HG03565 (cell line): ENCODE measurements at regions not wholly inside any gene's neighbourhood (a gene's known extent, or its start where the extent isn't known, plus 50 kb on each side); places are given as distances from the start of the nearest gene placed in this dataset.

Experiments
- ATAC-seq: cut with Tn5 transposase; IDR thresholded peaks from one replicate; pipeline ENCODE4 v1.9.1; 2021; ENCODE audit warnings: mild to moderate bottlenecking, moderate library complexity; ENCODE audit not compliant: unreplicated experiment

DNA sequence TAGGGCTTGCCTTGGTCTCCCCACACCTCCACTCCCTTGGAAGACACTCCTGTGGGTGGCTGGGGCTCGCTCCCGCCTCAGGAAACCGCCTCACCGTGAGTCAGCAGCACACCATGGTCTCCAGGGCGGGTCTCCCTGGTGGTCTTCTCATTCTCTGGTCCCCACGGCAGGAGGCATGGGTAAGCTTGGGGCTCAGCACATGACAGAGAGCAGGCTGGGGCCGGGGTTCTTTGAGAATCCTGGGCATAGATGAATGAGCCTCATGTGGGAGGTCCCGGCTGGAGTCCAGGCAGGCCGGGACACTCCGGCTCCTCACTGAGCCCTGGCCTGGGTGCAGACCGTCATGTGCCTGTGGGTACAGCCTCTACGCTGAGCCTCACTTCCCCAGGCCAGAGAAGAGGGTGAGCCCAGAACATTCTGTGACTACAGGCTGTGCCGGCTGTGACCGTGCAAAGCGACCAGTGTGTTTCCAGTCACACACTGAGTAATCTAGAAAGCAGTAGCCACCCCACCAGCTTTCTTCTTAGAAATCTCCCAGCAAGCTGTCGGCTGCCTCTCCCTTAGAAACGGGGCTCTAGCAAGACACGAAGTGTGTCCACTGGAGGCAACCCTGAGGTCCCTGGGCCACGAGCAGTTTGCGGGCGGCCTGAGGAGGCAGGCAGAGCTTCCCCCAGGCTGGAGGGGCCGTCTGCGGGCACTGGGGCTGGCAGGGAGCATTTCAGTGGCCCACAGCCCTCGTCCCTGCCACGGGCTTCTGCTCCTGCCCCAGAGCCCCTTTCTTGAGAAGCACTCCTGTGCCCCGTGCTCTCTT is 93.1 kb downstream of the RHOB start:
- no peak for ATAC-seq

DNA sequence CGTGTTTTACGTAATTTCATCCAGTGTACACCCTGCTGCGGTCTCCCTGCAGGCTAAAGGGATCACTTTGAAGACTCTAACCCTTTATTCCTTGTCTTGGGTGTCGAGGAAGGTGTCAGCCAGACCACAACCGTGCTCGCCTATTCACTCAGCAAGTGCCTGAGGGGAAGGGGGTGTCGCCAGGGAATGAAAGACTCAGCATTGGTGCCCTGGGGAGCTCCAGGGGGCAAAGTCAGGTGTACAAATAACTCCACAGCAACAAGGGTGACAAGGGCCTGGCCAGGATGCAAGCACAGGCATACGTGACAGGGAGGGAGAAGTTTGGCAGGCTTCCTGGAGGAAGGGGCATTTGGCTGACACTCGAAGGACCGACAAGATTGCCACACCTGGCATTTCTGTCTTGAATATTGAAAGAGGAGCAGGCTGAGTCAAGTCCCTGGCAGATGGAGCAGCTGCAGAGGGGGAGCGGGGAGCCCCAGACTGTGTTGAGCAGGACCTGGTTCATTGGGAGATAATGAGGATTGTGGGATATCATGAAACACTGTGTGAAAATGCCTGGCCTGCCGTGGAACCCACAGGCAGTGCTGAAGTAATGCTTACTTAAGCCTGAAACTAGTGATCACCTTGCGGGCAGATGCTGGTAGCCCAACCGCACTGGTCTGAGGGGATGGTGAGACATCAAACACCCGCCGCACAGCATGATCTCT is 93.9 kb downstream of the RHOB start:
- ATAC-seq = no peak

DNA sequence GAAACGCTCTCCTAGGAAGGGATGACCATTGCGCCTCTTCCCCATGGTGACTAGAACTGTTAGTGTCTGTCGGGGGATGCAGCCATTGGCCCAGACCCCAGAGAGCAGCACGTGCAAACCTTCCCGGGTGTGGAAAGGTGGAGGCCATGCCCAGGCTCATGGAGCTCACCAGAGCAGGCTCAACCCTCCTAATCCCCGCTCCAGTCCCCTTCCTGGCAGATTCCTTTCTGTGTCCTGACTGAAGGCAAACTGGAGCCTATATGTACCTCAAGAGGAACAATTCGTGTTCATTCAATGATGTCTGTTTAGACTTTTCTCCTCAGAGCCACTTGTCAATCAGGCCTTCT is 94.4 kb downstream of the RHOB start:
- ATAC-seq = no peak

DNA sequence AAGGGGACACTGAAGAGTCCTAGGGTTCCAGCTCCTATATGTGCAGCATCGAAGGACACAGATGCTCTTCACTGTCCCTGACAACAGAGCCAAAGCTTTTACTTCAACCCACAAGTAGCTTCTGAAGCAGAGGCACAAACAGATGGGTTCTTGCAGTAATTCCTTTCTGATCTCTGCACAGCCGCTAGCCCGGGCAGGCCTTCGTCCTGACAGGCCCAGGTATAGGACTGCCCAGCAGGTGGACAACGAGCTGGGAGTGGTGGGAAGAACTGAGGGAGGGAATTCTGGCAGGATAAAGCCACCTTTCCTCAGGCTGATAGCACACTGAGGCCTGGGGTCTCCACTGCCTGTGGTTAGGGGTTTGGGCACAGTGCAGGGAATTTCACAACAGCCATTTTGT is 94.8 kb downstream of the RHOB start:
- ATAC-seq = no peak

DNA sequence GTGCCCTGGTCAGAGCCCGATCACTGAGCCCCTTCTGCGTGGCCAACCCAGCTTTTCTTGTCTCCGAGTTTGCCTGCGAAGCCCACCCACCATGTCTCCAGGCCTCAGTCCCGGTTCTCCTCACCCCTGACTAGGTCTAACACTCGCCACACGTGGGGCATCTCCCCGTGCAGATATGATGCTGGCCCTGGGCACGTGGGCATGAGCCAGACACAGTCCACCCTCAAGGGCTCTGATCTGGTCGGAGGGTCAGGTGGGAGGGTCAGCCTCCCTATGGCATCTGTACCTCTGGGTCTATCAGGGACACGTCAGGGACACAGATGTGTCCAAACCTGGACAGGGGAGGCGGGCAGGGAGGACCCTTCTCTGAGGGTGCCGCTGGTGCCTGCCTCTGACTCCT is 95.4 kb downstream of the RHOB start:
- no peak for ATAC-seq

DNA sequence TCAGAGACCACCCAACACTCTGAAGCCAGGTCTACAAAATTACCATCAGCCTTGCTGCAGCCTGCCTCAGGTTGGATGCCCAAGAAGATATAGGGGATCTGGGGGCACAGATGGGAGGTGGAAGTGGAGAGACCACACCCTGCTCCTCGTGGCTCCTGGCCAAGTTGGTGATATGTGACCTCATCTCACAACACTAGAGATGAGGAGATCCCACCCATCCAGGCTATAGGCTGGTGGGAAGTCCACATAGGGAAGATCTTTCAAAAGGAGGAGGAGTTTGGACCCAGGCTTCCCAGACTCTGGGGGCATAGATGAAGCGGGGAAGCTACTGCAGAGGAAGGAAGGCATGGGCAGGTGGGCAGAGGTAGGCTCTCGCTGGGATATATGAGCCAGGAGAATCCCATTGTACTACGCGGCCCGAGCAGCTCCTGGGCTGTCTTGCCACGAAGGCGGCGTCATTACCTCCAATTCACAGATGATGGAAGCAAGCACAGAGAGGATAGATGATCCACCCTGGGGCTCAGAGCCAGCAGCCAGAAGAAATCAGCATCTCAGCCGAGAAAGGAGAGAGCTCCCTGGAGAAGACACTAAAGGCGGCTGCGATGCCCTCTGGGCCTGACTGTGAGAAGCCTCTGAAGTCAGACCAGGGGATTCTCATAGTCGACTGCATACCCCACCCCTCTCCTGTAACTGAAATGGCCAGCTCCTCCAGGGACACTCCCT is 96.0 kb downstream of the RHOB start:
- no peak for ATAC-seq

DNA sequence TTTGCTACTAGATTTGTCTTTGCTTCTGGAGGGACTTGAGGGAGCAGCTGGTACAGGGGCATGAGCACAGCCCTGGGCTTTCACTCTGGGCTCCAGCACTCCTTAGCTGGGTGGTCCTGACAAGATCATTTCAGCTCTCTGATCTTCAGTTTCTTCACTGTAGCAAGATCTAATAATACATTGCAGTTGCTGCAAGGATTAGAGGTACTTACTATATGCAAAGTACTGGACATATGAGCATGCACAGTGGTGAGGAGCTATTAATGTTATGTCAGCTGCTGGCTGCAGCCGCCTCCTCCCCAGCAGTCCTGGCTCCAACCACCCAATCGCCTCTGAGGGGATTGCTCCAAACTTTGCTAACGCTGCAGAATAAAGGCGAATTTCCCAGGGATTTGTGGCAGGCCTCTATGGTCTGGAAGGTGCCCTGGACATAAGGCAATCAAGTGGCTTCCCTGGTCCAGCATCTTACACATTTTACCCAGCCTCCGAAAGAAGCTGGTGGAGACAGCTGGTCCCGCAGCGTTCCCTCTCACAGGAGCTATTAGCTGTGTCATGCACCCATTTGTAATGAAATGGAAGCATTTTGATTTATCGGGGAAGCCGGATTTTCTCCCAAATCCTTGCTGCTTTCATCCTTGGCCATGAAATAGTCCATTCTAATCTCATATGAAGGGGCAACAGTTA is 96.7 kb downstream of the RHOB start:
- no peak for ATAC-seq

DNA sequence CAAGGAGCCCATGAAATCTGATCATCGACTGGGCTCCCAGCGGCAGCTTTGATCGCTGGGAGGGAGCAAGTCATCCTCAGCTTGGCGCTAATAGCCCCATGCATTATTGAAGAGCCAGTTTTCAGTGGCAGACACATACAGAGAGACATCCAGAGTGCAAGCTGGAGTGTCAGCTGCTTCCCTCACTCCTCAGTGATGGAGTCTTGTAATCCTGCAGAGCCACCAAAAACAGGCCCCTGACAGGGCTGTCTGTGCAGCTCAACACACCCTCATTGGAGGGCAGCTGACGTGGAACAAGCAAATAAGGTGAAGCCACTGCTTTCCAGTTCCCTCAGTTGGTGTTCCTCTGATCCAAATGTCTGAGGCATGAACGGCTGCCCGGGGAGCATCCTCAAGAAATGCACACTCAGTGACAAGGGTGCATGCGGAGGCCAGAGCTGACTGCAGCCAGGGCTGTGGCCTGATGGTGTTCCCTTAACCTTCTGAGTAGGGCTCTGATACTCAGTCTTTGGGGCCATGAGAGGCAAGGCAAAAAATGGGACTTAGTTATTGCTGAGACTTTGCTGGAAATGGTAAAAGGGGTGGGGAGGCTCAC is 97.4 kb downstream of the RHOB start:
- no peak for ATAC-seq

DNA sequence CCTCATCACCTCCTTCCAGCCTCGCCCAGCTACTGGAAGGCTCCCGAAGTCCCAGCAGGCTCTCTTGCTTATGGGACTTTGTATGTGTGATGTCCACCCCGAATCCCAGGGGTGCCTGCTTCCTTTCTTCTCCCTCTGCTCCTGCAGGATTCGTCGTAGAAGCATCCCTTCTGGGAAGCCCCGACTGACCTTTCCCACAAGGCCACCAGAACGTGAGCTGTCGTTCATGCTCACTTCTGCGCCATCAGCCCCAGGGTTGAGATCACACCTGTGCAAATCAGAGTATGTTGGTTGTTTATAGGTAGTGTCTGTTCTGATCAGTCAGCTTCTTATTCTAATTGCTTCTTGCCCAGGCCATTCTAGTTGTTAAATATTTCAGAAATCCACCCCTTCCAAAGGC is 101.8 kb downstream of the HS1BP3 start:
- no peak for ATAC-seq

DNA sequence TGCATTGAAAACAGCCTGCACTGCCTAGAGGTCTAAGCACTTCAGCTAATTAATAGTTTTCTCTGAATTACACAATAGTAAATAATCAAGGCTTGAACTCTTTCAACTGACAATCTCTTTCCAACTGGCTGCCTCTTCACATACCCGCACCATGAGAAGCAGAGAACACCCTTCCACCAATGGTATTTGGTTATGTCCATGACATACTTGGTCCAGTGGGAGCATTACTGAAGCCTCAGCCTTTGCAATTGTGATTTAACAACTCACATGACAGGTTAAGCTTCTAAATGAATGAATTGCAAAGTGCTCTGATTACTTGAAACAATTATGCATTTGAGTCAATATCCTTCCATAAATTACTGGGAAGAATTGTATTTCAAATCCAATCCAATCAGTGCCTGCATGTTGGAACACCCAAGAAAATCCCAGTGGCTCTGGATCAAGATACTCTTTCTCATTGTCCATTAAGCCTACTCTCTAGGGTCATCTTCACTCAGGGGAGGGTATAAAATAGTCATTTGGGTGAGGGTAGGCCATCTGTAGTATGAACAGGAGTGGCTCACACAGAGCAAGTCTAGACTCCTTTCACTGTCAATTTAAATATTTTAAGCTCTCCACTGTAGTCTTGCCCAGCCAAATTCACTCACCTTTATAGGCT is 101.1 kb downstream of the HS1BP3 start:
- no peak for ATAC-seq

DNA sequence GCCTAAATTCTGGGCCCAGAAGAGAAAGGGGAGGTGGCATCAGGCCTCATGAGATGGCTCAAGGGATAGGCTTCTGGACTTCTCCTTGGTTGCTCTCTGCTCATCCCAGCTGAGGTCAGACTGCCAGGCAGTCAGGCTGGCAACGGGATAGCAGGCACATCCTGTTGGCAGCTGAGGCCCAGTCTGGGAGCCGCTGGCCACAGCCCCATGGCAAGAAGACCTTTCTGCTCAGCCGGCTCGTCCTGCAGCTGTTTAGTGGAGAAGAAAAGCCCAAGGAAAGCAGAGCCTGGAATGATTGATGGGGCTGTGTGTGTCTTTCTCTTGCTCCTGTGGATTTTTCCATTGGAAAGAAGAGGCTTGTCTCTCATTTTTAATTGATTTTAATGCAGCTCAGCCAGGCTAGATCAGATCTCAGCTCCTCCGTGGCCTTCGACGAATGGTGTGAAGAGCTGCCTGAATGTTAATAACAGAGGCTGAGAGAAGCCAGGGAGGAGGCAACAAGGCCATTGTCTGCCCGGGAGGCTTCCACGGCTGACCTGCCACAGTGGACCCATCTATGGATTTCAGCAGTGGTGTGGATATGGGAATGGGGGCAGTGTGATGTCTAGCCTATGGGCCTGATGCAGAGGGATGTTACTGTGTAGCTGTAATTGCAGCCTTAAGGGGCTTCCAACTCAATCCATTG is 99.5 kb downstream of the HS1BP3 start:
- ATAC-seq = no peak

DNA sequence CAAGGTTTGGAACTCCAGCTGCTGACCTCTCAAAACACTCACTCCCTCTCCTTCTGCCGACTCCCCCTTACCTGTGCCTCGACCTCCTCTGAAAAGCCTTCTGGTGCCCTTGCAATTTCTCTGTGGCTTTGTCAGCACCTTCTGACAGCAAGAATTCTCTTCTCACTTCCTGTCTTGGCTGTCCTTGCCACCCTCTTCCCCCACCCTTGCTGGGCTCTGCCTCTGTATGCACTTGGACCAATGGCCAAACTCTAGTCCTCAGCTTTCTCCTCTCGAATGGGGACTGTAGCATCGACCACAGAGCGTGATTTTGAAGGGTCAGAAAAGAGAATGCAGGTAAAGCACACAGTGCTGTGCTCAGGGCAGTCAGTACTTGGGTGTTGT is 99.0 kb downstream of the HS1BP3 start:
- no peak for ATAC-seq

DNA sequence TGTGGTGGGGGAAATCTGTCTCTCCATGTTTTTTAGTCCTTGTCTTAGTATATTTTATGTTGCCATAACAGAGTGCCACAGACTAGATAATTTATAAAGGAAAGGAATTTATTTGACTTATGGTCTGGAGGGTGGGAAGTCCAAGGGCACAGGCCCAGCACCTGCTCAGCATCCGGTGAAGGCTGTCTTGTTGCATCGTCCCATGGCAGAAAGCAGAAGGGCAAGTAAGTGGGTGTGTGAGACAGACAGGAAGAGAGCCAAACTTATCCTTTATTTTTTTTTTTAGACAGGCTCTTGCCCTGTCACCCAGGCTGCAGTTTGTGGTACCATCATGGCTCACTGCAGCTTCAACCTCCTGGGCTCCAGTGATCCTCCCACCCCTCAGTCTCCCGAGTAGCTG is 98.1 kb downstream of the HS1BP3 start:
- ATAC-seq = no peak

DNA sequence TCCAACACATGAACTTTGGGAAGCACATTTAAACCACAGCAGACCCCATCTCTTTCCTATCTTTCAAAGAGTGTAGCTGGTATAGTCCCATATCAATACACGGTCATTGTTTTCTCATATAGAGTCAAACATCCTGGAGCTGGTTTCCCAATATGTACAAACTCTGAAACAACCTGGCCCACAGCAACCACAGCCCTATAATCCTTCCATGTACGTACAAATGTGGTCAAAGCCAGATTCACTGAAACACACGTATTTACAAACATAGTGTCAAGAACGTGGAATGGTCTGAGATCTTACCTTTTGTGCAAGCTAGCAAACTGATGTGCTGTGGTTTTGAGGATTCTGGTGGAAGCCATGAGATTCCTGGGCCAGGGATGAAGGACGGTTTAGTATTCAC is 97.3 kb downstream of the HS1BP3 start:
- ATAC-seq = no peak

DNA sequence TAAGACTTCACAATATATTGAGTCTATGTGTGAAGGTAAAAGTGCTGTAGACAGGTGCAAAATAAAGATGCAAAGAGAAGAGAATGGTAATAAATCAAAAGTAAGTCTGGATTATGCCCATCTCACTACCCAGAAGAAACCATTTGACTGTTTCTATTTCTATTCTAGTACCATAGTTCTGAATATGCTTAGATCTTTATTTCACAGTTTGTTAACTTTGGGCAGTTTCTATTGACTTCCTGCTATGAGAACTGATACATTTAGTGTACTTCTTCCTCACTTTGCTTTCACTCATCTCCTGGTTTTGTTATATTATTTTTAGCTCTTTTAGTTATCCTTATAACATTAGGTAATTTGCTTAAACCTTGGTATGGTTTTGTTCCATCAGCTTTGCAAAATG is 94.9 kb downstream of the HS1BP3 start:
- ATAC-seq = no peak

DNA sequence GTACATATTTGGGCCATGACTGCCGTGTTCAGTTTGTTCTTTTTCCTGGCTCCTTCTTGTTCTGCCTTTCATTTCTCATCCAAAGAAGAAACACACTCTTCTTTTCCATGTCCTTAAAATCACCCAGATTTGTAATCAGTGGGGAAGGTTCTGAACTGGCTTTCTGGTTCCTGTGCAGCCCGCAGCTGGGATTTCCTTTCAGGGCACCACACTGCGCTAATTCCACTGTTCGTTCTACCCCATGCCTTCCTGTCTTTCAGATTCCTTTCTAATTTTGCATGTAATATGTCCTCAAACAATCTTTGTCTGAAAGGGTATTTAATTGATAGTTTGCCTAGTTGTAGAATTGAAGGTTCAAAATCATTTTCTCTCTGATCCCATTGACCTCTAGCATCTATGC is 94.1 kb downstream of the HS1BP3 start:
- ATAC-seq = no peak

DNA sequence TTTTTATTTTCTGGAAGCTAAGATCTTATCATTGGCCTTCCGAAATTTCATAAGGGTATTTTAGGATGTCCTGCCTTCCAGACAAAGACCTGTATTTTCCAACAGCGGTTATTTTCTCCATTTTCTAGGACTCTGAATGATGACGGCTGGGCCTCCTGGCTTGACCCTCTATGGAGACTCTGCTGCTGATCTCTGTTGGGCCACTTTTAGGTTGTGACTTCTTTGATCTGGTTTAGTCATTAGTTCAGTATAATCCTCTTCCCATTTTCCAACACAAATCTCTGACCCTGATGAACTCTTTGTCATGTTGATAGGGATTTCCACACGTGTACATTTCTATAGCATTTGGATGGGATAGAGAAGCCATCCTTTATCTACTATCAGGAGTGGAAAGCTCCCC is 93.7 kb downstream of the HS1BP3 start:
- no peak for ATAC-seq

DNA sequence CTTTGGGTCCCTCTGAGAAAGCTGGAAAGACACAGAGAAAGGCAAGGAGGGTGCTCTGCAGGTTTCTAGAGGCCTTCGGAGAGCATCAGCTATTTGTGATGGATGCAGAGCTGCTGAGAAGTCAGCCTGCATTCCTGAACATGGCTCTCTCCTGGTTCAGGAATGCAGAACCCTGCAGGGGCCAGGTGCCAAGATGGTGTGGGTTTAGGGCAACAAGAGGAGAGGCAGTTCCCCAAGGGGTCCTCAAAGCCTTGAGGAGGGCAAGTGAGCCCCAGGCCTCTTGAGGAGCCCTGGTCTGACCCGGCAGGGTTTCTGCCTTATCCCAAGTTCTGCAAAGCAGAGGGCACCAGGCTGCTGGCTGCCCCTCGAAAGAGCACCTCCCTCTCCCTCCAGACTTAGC is 93.3 kb downstream of the HS1BP3 start:
- no peak for ATAC-seq

DNA sequence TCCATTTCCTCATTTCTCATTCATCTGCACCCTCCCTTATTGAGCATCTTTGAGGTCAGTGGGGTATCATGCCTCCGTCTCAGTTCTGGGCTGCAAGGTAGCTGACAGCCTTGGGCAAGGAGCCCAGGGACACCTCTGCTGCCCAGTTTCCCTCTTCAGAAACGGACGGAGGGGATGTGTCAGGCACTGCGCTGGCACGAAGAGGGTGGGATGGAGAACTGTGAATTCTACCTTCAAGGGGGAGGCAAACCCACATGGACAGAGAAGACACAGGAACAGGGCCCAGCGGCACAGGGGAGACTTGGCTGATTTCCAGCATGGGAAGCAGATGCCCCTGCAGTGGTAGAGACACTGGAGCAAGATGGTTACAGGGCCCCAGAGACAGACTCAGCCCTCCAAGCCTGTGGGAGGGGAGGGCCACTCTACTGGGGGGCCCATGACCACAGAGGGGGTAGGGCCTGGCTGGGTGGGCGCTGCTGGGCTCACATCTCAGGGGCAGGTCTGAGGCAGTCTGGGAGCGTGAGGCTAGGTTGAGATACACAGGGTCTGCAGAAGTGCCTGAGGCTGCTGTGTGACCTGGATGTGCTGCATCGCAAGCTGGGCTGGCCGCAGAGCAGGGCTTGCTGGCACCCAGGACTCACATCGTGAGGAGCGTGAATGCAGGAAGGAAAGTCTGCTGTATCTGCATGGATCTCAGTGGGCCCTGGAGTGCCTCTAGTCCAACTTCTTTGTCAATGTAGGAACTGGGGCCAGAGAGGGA is 92.3 kb downstream of the HS1BP3 start:
- ATAC-seq = no peak
